Kidney (tissue), 13 donors: ENCODE measurements at regions not wholly inside any gene's neighbourhood (a gene's known extent, or its start where the extent isn't known, plus 50 kb on each side); places are given as distances from the start of the nearest gene placed in this dataset.

Source experiments
- DNase-seq, 5 donors: peaks; one replicate each; pipeline ENCODE4 v3.0.0-alpha.2; 2013 to 2020
- FAIRE-seq: peaks from 2 replicates; lab custom pipeline; 2012; peaks lifted over from hg19 to GRCh38; lab: Jason Lieb, UNC
- H3K27ac ChIP-seq, 2 donors: one replicate each; pipeline ENCODE4 v1.7.0; 2013; ENCODE audit warnings: low read depth in 2 of 2, low read length in 2 of 2, inconsistent platforms in 1 of 2
- H3K27me3 ChIP-seq: one replicate; pipeline ENCODE4 v1.7.1; 2013; ENCODE audit warnings: low read length, inconsistent platforms; ENCODE audit not compliant: control insufficient read depth, insufficient read depth
- H3K36me3 ChIP-seq, 3 donors: one replicate each; pipeline versions ENCODE4 v1.7.0 to v1.7.1; 2013; ENCODE audit warnings: low read length in 3 of 3, control low read depth in 1 of 3, inconsistent platforms in 1 of 3; ENCODE audit not compliant: insufficient read depth in 3 of 3, control insufficient read depth in 2 of 3
- H3K4me1 ChIP-seq, 3 donors: one replicate each; pipeline versions ENCODE4 v1.7.0 to v1.7.1; 2013; ENCODE audit warnings: low read length in 3 of 3, inconsistent platforms in 1 of 3, low read depth in 1 of 3; ENCODE audit not compliant: control insufficient read depth in 2 of 3, insufficient read depth in 2 of 3
- H3K4me3 ChIP-seq, 3 donors: one replicate each; pipeline versions ENCODE4 v1.7.0 to v1.8.1; 2013; ENCODE audit warnings: low read length in 3 of 3, control low read depth in 1 of 3, inconsistent platforms in 1 of 3
- H3K9ac ChIP-seq, 3 donors: one replicate each; pipeline versions ENCODE4 v1.7.0 to v1.7.1; 2013; ENCODE audit warnings: low read length in 3 of 3, control low read depth in 1 of 3, inconsistent platforms in 1 of 3
- H3K9me3 ChIP-seq, 3 donors: one replicate each; pipeline versions ENCODE4 v1.7.0 to v1.7.1; 2013; ENCODE audit warnings: low read length in 3 of 3, control low read depth in 1 of 3, inconsistent platforms in 1 of 3; ENCODE audit not compliant: control insufficient read depth in 2 of 3, insufficient read depth in 1 of 3
- intact Hi-C: fragments of 100-400 bp; cut with DNase I; formaldehyde crosslinking; loops from one replicate; pipeline ENCODE4 v1.11.1; 2022
- TF ChIP-seq, protein P1 (sequence below): IDR thresholded peaks from 3 replicates; pipeline ENCODE4 v1.5.1; 2012; ENCODE audit warnings: mild to moderate bottlenecking, moderate library complexity, borderline replicate concordance; ENCODE audit not compliant: insufficient read depth; ENCODE audit errors: extremely low read depth
- donor health status: control.
- donor health status: control.
- donor health status: control.
- donor health status: control.
- donor health status: control.
- donor health status: DM: yes; HTN: yes; CAD: no.
- donor health status: Normal renal cell carcinoma (clear cell type).

DNA sequence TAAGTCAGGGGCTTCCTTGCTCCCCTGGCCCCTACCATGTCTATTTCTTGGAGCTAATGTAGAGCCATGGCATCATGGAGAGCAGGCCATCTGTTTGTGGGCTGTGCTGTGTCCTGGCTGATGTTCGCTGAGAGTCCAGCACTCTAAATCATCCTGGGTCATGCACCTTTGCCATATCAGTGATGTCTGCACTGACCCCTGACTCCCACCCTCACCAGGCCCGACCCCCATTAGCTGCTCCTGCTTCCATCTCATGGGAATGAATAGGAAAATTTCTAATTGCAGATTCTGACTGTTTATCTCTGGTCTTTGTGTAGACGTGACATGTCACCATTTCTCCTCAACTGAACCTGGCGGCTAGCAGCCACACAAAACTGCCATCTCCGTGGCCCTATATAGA, 236.9 kb downstream of the NSG2 start:
- TF ChIP-seq, protein P1, sequence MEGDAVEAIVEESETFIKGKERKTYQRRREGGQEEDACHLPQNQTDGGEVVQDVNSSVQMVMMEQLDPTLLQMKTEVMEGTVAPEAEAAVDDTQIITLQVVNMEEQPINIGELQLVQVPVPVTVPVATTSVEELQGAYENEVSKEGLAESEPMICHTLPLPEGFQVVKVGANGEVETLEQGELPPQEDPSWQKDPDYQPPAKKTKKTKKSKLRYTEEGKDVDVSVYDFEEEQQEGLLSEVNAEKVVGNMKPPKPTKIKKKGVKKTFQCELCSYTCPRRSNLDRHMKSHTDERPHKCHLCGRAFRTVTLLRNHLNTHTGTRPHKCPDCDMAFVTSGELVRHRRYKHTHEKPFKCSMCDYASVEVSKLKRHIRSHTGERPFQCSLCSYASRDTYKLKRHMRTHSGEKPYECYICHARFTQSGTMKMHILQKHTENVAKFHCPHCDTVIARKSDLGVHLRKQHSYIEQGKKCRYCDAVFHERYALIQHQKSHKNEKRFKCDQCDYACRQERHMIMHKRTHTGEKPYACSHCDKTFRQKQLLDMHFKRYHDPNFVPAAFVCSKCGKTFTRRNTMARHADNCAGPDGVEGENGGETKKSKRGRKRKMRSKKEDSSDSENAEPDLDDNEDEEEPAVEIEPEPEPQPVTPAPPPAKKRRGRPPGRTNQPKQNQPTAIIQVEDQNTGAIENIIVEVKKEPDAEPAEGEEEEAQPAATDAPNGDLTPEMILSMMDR, result no peak
- no peak for DNase-seq

DNA sequence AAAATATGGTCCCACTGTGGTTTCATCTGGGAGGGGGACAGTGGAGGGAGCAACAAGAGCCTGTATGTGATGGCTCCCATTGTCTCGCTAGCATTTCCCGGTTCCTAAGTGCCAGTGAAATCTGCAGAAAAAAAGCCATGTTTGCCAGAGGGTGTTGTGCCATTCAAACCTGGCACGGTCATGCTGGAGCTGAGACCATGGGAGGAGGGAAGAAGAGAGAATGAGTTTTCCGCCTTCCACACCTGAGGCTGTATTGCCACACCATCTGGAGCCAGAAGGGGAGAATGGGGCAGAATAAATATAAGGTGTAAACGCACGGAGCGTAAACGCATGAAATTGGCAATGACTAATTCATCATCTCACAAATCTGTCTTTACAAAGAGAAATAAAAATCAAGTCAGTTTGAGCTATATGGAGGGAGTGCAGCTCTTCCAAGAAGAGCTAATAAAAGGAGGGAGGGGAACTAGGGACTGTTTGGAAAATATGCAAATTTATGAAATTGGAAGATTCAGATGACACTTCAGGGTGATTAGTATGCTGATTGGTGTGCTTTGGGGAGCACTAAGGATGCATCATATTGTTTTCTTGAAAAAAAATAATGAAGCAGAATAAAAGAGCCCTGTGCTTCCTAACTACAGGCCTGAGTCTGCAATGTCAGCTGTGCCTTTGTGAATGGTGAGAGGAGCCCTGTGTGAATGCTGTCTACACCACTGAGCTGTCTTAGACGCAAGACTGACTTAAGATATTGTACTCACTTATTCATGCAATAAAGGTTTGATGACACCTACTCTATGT, 237.9 kb downstream of the NSG2 start:
- intact Hi-C loops, result no loop called here
- no peaks in the 10 kb centered on the region for H3K9me3 ChIP-seq
- no peak for DNase-seq
- H3K27ac ChIP-seq, result no peak overlapping the region
- no peaks in the 10 kb centered on the region for H3K36me3 ChIP-seq
- no peaks in the 10 kb centered on the region for H3K4me1 ChIP-seq
- H3K4me3 ChIP-seq, result no peak overlapping the region
- H3K27me3 ChIP-seq, result no peaks in the 10 kb centered on the region
- no peak for FAIRE-seq
- TF ChIP-seq, protein P1, result no peak
- no peak overlapping the region for H3K9ac ChIP-seq

More for the DNA sequence above, 236.9 kb downstream of the NSG2 start:
- intact Hi-C loops, result no loop called here
- no peak overlapping the region for H3K4me3 ChIP-seq
- no peaks in the 10 kb centered on the region for H3K27me3 ChIP-seq
- no peak overlapping the region for H3K27ac ChIP-seq
- no peaks in the 10 kb centered on the region for H3K36me3 ChIP-seq
- no peak overlapping the region for H3K9ac ChIP-seq
- no peak for FAIRE-seq
- no peaks in the 10 kb centered on the region for H3K4me1 ChIP-seq
- H3K9me3 ChIP-seq, result no peaks in the 10 kb centered on the region

DNA sequence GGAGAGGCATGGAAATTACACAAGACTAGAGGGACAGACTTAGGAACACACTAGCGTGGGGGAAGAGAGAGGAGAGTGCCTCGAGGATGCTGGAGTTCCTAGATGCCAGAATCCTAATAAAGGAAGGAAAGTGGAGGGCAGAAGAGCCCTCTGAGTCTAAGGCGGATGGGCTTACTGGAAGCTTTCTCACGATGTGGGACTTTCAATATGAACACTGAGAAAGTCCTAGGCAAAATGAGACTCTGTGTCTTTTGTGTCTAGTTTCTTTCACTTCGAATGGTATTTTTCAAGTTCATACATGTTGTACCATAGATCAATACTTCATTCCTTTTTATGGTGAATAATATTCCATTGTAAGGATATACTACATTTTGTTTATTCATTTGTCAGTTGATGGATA, 239.4 kb downstream of the NSG2 start:
- DNase-seq, result no peak
- TF ChIP-seq, protein P1, result no peak
- Histone ChIP-seq H3K36me3 (no peaks in the 10 kb centered on the region), H3K27ac (no peak overlapping the region), H3K4me1 (no peaks in the 10 kb centered on the region), H3K4me3 (no peak overlapping the region), H3K9ac (no peak overlapping the region), H3K9me3 (peaks cover 0 to 2% (median 0%) of the 10 kb centered on the region in 3 donors), H3K27me3 (no peaks in the 10 kb centered on the region)
- intact Hi-C loops, result no loop called here
- FAIRE-seq, result no peak

DNA sequence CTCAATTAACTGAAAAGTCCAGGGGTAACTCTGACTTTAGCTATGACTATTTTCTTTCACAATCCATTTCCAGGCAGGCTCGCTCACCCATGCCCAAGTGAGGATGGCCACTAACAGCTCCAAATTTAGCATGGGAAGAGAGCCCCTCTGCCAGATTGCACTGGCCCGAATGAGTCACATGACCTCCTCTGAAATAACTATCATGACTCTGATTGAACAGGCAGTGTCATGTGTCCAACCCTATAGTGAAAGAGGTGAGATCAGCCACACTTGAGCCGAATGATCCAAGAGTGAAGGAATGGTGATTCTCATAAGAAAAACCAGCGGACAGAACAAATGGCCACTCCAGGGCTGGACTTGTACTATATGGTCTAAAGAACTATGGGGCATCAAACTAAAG, 242.3 kb downstream of the NSG2 start:
- Histone ChIP-seq H3K9me3 (peaks cover 0 to 2% (median 0%) of the 10 kb centered on the region in 3 donors), H3K4me3 (no peak overlapping the region), H3K4me1 (no peaks in the 10 kb centered on the region), H3K9ac (no peak overlapping the region), H3K27me3 (no peaks in the 10 kb centered on the region), H3K36me3 (no peaks in the 10 kb centered on the region), H3K27ac (no peak overlapping the region)
- intact Hi-C loops, result no loop called here
- TF ChIP-seq, protein P1, result no peak
- DNase-seq (no peak), FAIRE-seq (no peak)
